ENCODE measurements at regions not wholly inside any gene's neighbourhood (a gene's known extent, or its start where the extent isn't known, plus 50 kb on each side); places are given as distances from the start of the nearest gene placed in this dataset.

GRCh38 chr13:63873936-63874335, 2458.3 kb upstream of the PCDH20 start:
- no peak for TF ChIP-seq CTCF (IDR thresholded peaks at IDR 0.05; ENCODE audit: low read depth, low read length)

GRCh38 chr13:63864171-63864902, 2448.7 kb upstream of the PCDH20 start:
- no peak for DNase-seq (ENCODE audit: extremely low read depth, low read depth)
- TF ChIP-seq CTCF (IDR thresholded peaks at IDR 0.05; ENCODE audit: low read depth, low read length), result no peak

More at GRCh38 chr13:63873936-63874335, 2458.3 kb upstream of the PCDH20 start:
- no peak for DNase-seq (ENCODE audit: extremely low read depth, low read depth)

GRCh38 chr13:63855457-63856118, 2439.9 kb upstream of the PCDH20 start:
- TF ChIP-seq CTCF (IDR thresholded peaks at IDR 0.05; ENCODE audit: low read depth, low read length), result no peak
- no peak for DNase-seq (ENCODE audit: extremely low read depth, low read depth)

- DNase-seq (ENCODE audit: extremely low read depth, low read depth), result no peak
- TF ChIP-seq CTCF (IDR thresholded peaks at IDR 0.05; ENCODE audit: low read depth, low read length), result no peak
Observed at GRCh38 chr13:63853816-63854215, 2438.2 kb upstream of the PCDH20 start.

GRCh38 chr13:63851526-63851925, 2435.9 kb upstream of the PCDH20 start:
- DNase-seq (ENCODE audit: extremely low read depth, low read depth), result no peak
- TF ChIP-seq CTCF (IDR thresholded peaks at IDR 0.05; ENCODE audit: low read depth, low read length), result no peak

GRCh38 chr13:63843766-63844699, 2428.4 kb upstream of the PCDH20 start:
- DNase-seq (ENCODE audit: extremely low read depth, low read depth), result no peak
- TF ChIP-seq CTCF (IDR thresholded peaks at IDR 0.05; ENCODE audit: low read depth, low read length), result no peak

Data from AG09319 (cell line).